Astrocyte (in vitro differentiated cells and primary cell): ENCODE measurements at regions not wholly inside any gene's neighbourhood (a gene's known extent, or its start where the extent isn't known, plus 50 kb on each side); places are given as distances from the start of the nearest gene placed in this dataset.

Experiments
- DNase-seq: peaks from one replicate; pipeline ENCODE4 v3.0.0-alpha.2; 2010; ENCODE audit warnings: low read depth
- FAIRE-seq: peaks from 2 replicates; lab custom pipeline; 2011; peaks lifted over from hg19 to GRCh38; lab: Jason Lieb, UNC
- H2AFZ ChIP-seq: 2 replicates; pipeline ENCODE4 v1.6.0; 2012; ENCODE audit warnings: low read depth, low read length, inconsistent platforms
- H3K27ac ChIP-seq: 2 replicates; pipeline ENCODE4 v1.5.1; 2011; ENCODE audit warnings: low read depth, low read length, inconsistent platforms
- H3K27me3 ChIP-seq: 2 replicates; pipeline ENCODE4 v1.6.0; 2011; ENCODE audit warnings: low read length, inconsistent platforms; ENCODE audit not compliant: insufficient read depth
- H3K36me3 ChIP-seq: 2 replicates; pipeline ENCODE4 v1.5.1; 2011; ENCODE audit warnings: low read length, inconsistent platforms; ENCODE audit not compliant: insufficient read depth
- H3K4me1 ChIP-seq: 2 replicates; pipeline ENCODE4 v1.5.1; 2011; ENCODE audit warnings: low read length, inconsistent platforms; ENCODE audit not compliant: insufficient read depth
- H3K4me2 ChIP-seq: 2 replicates; pipeline ENCODE4 v1.6.0; 2012; ENCODE audit warnings: low read length, inconsistent platforms
- H3K4me3 ChIP-seq: 2 replicates; pipeline ENCODE4 v1.5.1; 2011; ENCODE audit warnings: low read depth, mild to moderate bottlenecking, low read length, inconsistent platforms; ENCODE audit not compliant: insufficient read depth
- H3K79me2 ChIP-seq: 2 replicates; pipeline ENCODE4 v1.6.0; 2012; ENCODE audit warnings: mild to moderate bottlenecking, low read length, inconsistent platforms; ENCODE audit not compliant: insufficient read depth
- H3K9ac ChIP-seq: 2 replicates; pipeline ENCODE4 v1.6.0; 2012; ENCODE audit warnings: mild to moderate bottlenecking, low read length, inconsistent platforms
- H3K9me3 ChIP-seq: 2 replicates; pipeline ENCODE4 v1.5.1; 2012; ENCODE audit warnings: low read depth, mild to moderate bottlenecking, low read length, inconsistent platforms; ENCODE audit not compliant: insufficient read depth
- H4K20me1 ChIP-seq: 2 replicates; pipeline ENCODE4 v1.6.0; 2012; ENCODE audit warnings: low read length, inconsistent platforms; ENCODE audit not compliant: insufficient read depth
- H3K27ac Mint-ChIP-seq: one replicate; pipeline ENCODE4 v1.8.0; 2021; ENCODE audit warnings: mild to moderate bottlenecking, mixed read lengths; ENCODE audit not compliant: unreplicated experiment
- H3K27me3 Mint-ChIP-seq: one replicate; pipeline ENCODE4 v1.8.0; 2021; ENCODE audit warnings: low read depth, mixed read lengths; ENCODE audit not compliant: unreplicated experiment
- H3K36me3 Mint-ChIP-seq: one replicate; pipeline ENCODE4 v1.8.0; 2021; ENCODE audit warnings: low read depth, mixed read lengths; ENCODE audit not compliant: unreplicated experiment
- H3K4me1 Mint-ChIP-seq: one replicate; pipeline ENCODE4 v1.8.0; 2021; ENCODE audit warnings: low read depth, mixed read lengths; ENCODE audit not compliant: unreplicated experiment
- H3K4me3 Mint-ChIP-seq: one replicate; pipeline ENCODE4 v1.8.0; 2021; ENCODE audit warnings: mild to moderate bottlenecking, moderate library complexity, mixed read lengths; ENCODE audit not compliant: unreplicated experiment
- H3K9me3 Mint-ChIP-seq: one replicate; pipeline ENCODE4 v1.8.0; 2021; ENCODE audit warnings: mild to moderate bottlenecking, mixed read lengths; ENCODE audit not compliant: unreplicated experiment
- CTCF ChIP-seq: IDR thresholded peaks from 2 replicates; pipeline ENCODE4 v1.5.1; 2011; ENCODE audit warnings: low read depth, mild to moderate bottlenecking, inconsistent platforms, low read length, moderate library complexity; ENCODE audit not compliant: insufficient read depth
- EZH2 ChIP-seq: IDR thresholded peaks from 2 replicates; pipeline ENCODE4 v1.6.1; 2012; ENCODE audit warnings: mild to moderate bottlenecking, low read length, inconsistent platforms; ENCODE audit not compliant: insufficient read depth

GRCh38 chr10:28211759-28212158 lies 91.1 kb downstream of the MPP7 start:
- H3K27ac Mint-ChIP-seq: no peak overlapping the region
- peaks cover 6% of the 10 kb centered on the region for H3K36me3 Mint-ChIP-seq
- peaks cover 18% of the 10 kb centered on the region for H3K4me1 Mint-ChIP-seq
- Histone ChIP-seq H3K9ac (no peak overlapping the region), H3K27ac (no peak overlapping the region), H3K9me3 (no peaks in the 10 kb centered on the region), H4K20me1 (no peaks in the 10 kb centered on the region), H3K36me3 (no peaks in the 10 kb centered on the region), H3K79me2 (no peaks in the 10 kb centered on the region), H3K4me2 (no peak overlapping the region), H3K4me3 (no peak overlapping the region), H3K4me1 (no peaks in the 10 kb centered on the region), H2AFZ (no peak overlapping the region), H3K27me3 (no peaks in the 10 kb centered on the region)
- no peaks in the 10 kb centered on the region for H3K9me3 Mint-ChIP-seq
- FAIRE-seq: no peak
- TF ChIP-seq EZH2 (no peak), CTCF (no peak)
- H3K27me3 Mint-ChIP-seq: no peaks in the 10 kb centered on the region
- no peak overlapping the region for H3K4me3 Mint-ChIP-seq
- no peak for DNase-seq

GRCh38 chr10:28207799-28208198 lies 95.1 kb downstream of the MPP7 start:
- Mint-ChIP-seq H3K27ac (no peak overlapping the region), H3K27me3 (no peaks in the 10 kb centered on the region), H3K36me3 (peaks cover 3% of the 10 kb centered on the region), H3K9me3 (no peaks in the 10 kb centered on the region), H3K4me3 (no peak overlapping the region), H3K4me1 (no peaks in the 10 kb centered on the region)
- H4K20me1 ChIP-seq: no peaks in the 10 kb centered on the region
- no peak overlapping the region for H3K4me2 ChIP-seq
- no peak for FAIRE-seq
- no peaks in the 10 kb centered on the region for H3K9me3 ChIP-seq
- no peak overlapping the region for H3K9ac ChIP-seq
- no peak overlapping the region for H2AFZ ChIP-seq
- no peaks in the 10 kb centered on the region for H3K4me1 ChIP-seq
- H3K4me3 ChIP-seq: no peak overlapping the region
- H3K36me3 ChIP-seq: no peaks in the 10 kb centered on the region
- no peak for TF ChIP-seq EZH2
- TF ChIP-seq CTCF: no peak
- H3K27me3 ChIP-seq: no peaks in the 10 kb centered on the region
- no peak for DNase-seq
- H3K79me2 ChIP-seq: no peaks in the 10 kb centered on the region
- no peak overlapping the region for H3K27ac ChIP-seq

- no peaks in the 10 kb centered on the region for H3K9me3 Mint-ChIP-seq
- Histone ChIP-seq H3K9ac (no peak overlapping the region), H3K4me1 (no peaks in the 10 kb centered on the region), H3K4me3 (no peak overlapping the region), H2AFZ (no peak overlapping the region), H4K20me1 (no peaks in the 10 kb centered on the region), H3K4me2 (no peak overlapping the region), H3K9me3 (no peaks in the 10 kb centered on the region), H3K79me2 (no peaks in the 10 kb centered on the region), H3K27ac (no peak overlapping the region), H3K36me3 (no peaks in the 10 kb centered on the region), H3K27me3 (no peaks in the 10 kb centered on the region)
- peak; percentile 30 for DNase-seq
- no peaks in the 10 kb centered on the region for H3K27me3 Mint-ChIP-seq
- no peak overlapping the region for H3K4me3 Mint-ChIP-seq
- no peak overlapping the region for H3K27ac Mint-ChIP-seq
- H3K36me3 Mint-ChIP-seq: no peaks in the 10 kb centered on the region
- H3K4me1 Mint-ChIP-seq: no peaks in the 10 kb centered on the region
- peak; percentile 76 for FAIRE-seq
- TF ChIP-seq CTCF (no peak), EZH2 (no peak)
Observed at GRCh38 chr10:28202941-28203352, 99.9 kb downstream of the MPP7 start.
